ENCODE measurements at regions not wholly inside any gene's neighbourhood (a gene's known extent, or its start where the extent isn't known, plus 50 kb on each side); places are given as distances from the start of the nearest gene placed in this dataset.

- TF ChIP-seq ZNF717 (CRISPR knock-in tag; IDR thresholded peaks at IDR 0.05) (no peak), U2AF2 (optimal IDR thresholded peaks at IDR 0.05; ENCODE audit: low read depth, low read length) (no peak), MEIS2 (IDR thresholded peaks at IDR 0.05; ENCODE audit: partially characterized antibody) (no peak), ZNF134 (CRISPR knock-in tag; conservative IDR thresholded peaks at IDR 0.05) (no peak), ZNF655 (CRISPR knock-in tag; IDR thresholded peaks at IDR 0.05) (no peak), NEUROD1 (IDR thresholded peaks at IDR 0.05; ENCODE audit: borderline replicate concordance, low read depth, low read length, partially characterized antibody) (no peak), DNMT1 (IDR thresholded peaks at IDR 0.05) (no peak), GTF2E2 (tag; IDR thresholded peaks at IDR 0.05) (no peak), SNIP1 (IDR thresholded peaks at IDR 0.05; ENCODE audit: low read depth) (no peak), E2F4 (CRISPR knock-in tag; IDR thresholded peaks at IDR 0.05; ENCODE audit: low read depth) (no peak), SMC3 (conservative IDR thresholded peaks at IDR 0.05; ENCODE audit: insufficient read depth, low read depth, low read length) (no peak), ZNF766 (CRISPR knock-in tag; conservative IDR thresholded peaks at IDR 0.05) (no peak), U2AF1 (optimal IDR thresholded peaks at IDR 0.05; ENCODE audit: low read depth, low read length) (no peak), ELF2 (CRISPR knock-in tag; IDR thresholded peaks at IDR 0.05) (no peak), ARNT (IDR thresholded peaks at IDR 0.05) (no peak)
- TF ChIP-seq, protein P1, sequence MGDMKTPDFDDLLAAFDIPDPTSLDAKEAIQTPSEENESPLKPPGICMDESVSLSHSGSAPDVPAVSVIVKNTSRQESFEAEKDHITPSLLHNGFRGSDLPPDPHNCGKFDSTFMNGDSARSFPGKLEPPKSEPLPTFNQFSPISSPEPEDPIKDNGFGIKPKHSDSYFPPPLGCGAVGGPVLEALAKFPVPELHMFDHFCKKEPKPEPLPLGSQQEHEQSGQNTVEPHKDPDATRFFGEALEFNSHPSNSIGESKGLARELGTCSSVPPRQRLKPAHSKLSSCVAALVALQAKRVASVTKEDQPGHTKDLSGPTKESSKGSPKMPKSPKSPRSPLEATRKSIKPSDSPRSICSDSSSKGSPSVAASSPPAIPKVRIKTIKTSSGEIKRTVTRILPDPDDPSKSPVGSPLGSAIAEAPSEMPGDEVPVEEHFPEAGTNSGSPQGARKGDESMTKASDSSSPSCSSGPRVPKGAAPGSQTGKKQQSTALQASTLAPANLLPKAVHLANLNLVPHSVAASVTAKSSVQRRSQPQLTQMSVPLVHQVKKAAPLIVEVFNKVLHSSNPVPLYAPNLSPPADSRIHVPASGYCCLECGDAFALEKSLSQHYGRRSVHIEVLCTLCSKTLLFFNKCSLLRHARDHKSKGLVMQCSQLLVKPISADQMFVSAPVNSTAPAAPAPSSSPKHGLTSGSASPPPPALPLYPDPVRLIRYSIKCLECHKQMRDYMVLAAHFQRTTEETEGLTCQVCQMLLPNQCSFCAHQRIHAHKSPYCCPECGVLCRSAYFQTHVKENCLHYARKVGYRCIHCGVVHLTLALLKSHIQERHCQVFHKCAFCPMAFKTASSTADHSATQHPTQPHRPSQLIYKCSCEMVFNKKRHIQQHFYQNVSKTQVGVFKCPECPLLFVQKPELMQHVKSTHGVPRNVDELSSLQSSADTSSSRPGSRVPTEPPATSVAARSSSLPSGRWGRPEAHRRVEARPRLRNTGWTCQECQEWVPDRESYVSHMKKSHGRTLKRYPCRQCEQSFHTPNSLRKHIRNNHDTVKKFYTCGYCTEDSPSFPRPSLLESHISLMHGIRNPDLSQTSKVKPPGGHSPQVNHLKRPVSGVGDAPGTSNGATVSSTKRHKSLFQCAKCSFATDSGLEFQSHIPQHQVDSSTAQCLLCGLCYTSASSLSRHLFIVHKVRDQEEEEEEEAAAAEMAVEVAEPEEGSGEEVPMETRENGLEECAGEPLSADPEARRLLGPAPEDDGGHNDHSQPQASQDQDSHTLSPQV (IDR thresholded peaks at IDR 0.05), result no peak
- TF ChIP-seq, protein P2, sequence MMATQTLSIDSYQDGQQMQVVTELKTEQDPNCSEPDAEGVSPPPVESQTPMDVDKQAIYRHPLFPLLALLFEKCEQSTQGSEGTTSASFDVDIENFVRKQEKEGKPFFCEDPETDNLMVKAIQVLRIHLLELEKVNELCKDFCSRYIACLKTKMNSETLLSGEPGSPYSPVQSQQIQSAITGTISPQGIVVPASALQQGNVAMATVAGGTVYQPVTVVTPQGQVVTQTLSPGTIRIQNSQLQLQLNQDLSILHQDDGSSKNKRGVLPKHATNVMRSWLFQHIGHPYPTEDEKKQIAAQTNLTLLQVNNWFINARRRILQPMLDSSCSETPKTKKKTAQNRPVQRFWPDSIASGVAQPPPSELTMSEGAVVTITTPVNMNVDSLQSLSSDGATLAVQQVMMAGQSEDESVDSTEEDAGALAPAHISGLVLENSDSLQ (IDR thresholded peaks at IDR 0.05), result no peak
- H3K4me2 ChIP-seq (ENCODE audit: insufficient read depth, low read length), result no peak overlapping the region
- no peak overlapping the region for H3K9ac ChIP-seq (ENCODE audit: insufficient read depth in 1 of 2, low read depth in 2 of 2, low read length in 2 of 2)
- no peak for DNase-seq (ENCODE audit: extremely low read depth in 1 of 4, low spot score in 3 of 4)
- WGBS (ENCODE audit: insufficient coverage, low coverage, missing lambda C conversion rate), result 53% methylated on average over 1 of the region's 1 CpG
- FAIRE-seq, result no peak
- H3K4me1 ChIP-seq (replicated peaks in 1 of 2; ENCODE audit: control insufficient read depth in 2 of 2, insufficient read depth in 2 of 2, low read length in 2 of 2), result peaks cover 0 to 3% of the 10 kb centered on the region in 2 experiments; a peak in 1 of 5 replicates
- H3K4me3 ChIP-seq, result no peak overlapping the region
- no peak for ATAC-seq
- ChIA-PET CTCF (ENCODE audit: low intra/inter-chr PET ratio) (no interaction called here), POLR2A (interaction anchor here (1.4 kb wide), 1 partner anchor 9 kb away, joined by 4 read pairs; no protein-coding TSS in a partner anchor)
- no peaks in the 10 kb centered on the region for H3K27me3 ChIP-seq (ENCODE audit: control insufficient read depth in 2 of 2, insufficient read depth in 2 of 2, low read length in 2 of 2)
- H2AFZ ChIP-seq (ENCODE audit: low read depth, low read length), result no peak overlapping the region
- H4K20me1 ChIP-seq (replicated peaks; ENCODE audit: control insufficient read depth, insufficient read depth, low read length), result no peaks in the 10 kb centered on the region
- no peaks in the 10 kb centered on the region for H3K36me3 ChIP-seq (ENCODE audit: control insufficient read depth, insufficient read depth, low read length)
- BruUV-seq (replicated peaks), result no TSS peak
- H3K79me2 ChIP-seq (ENCODE audit: control insufficient read depth, insufficient read depth, low read length), result no peaks in the 10 kb centered on the region
- no peak overlapping the region for H3K27ac ChIP-seq (ENCODE audit: extremely low read depth, low read depth, low read length)
- no peaks in the 10 kb centered on the region for H3K9me1 ChIP-seq (ENCODE audit: control insufficient read depth, insufficient read depth, low read length)
- intact Hi-C loops (cut with micrococcal nuclease), result no loop called here
- in situ Hi-C loops (cut with MboI), result no loop called here
- no peaks in the 10 kb centered on the region for H3K9me3 ChIP-seq (replicated peaks; ENCODE audit: control insufficient read depth, insufficient read depth, low read depth, low read length)
These were observed 305.6 kb upstream of the MAN1A1 start for GRCh38 chr6:119655124-119655523.
